ENCODE measurements at regions not wholly inside any gene's neighbourhood (a gene's known extent, or its start where the extent isn't known, plus 50 kb on each side); places are given as distances from the start of the nearest gene placed in this dataset.

DNA sequence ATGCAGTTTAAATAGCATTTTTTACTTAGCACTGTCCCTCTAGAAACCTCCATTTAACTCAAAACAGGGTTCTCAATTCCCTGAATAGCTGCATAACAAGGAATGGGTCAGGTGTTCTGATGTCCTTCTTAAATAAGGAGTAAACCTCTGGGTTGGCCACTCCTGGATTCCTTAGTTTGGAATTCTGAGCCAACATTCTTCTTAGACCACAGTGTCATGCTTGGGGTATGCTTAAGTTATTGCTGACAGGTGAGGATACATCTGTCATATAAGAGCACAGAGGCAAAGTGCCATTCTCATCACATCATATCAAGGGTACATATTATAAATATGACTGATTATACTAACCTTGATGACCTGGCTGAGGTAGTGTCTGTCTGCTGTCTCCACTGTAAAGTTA is 179.9 kb upstream of the SEMA6A start:
- no peaks in the 10 kb centered on the region for H3K4me1 ChIP-seq
- TF ChIP-seq, protein P1, sequence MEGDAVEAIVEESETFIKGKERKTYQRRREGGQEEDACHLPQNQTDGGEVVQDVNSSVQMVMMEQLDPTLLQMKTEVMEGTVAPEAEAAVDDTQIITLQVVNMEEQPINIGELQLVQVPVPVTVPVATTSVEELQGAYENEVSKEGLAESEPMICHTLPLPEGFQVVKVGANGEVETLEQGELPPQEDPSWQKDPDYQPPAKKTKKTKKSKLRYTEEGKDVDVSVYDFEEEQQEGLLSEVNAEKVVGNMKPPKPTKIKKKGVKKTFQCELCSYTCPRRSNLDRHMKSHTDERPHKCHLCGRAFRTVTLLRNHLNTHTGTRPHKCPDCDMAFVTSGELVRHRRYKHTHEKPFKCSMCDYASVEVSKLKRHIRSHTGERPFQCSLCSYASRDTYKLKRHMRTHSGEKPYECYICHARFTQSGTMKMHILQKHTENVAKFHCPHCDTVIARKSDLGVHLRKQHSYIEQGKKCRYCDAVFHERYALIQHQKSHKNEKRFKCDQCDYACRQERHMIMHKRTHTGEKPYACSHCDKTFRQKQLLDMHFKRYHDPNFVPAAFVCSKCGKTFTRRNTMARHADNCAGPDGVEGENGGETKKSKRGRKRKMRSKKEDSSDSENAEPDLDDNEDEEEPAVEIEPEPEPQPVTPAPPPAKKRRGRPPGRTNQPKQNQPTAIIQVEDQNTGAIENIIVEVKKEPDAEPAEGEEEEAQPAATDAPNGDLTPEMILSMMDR (IDR thresholded peaks at IDR 0.05) = no peak
- TF ChIP-seq EP300 (IDR thresholded peaks at IDR 0.05) (no peak), POLR2A (IDR thresholded peaks at IDR 0.05) (no peak), POLR2AphosphoS5 (IDR thresholded peaks at IDR 0.05) (no peak)
- no peak for DNase-seq (ENCODE audit: low spot score in 2 of 2)
- no peaks in the 10 kb centered on the region for H3K27me3 ChIP-seq
- H3K36me3 ChIP-seq = no peaks in the 10 kb centered on the region
- H3K4me3 ChIP-seq = no peak overlapping the region
- no peaks in the 10 kb centered on the region for H3K9me3 ChIP-seq
- H3K27ac ChIP-seq = no peak overlapping the region

DNA sequence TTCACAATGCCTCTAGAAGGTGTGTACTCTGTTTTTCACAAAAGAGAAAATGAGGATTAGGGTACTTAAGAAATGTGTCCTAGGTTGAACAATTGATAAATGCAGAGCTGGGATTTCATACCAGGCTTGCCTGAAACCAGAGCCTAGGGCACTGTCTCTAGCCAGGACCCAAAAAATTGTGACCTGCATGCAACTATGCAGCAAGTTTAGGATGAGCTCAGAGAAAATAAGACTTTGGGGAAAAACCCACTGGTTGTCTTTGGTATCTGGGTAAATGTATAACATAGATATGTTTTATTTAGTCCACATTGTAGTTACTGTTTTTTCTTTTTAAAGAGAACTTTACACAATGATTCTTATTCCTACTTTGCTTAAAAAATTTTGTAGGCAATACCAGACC is 177.1 kb upstream of the SEMA6A start:
- TF ChIP-seq POLR2AphosphoS5 (IDR thresholded peaks at IDR 0.05) = no peak
- TF ChIP-seq EP300 (IDR thresholded peaks at IDR 0.05) = no peak
- TF ChIP-seq, protein P1 (IDR thresholded peaks at IDR 0.05) = no peak
- TF ChIP-seq POLR2A (IDR thresholded peaks at IDR 0.05) = no peak
- DNase-seq (ENCODE audit: low spot score in 2 of 2) = no peak
- H3K4me1 ChIP-seq = no peaks in the 10 kb centered on the region
- H3K27ac ChIP-seq = no peak overlapping the region
- no peak overlapping the region for H3K4me3 ChIP-seq
- no peaks in the 10 kb centered on the region for H3K36me3 ChIP-seq
- no peaks in the 10 kb centered on the region for H3K27me3 ChIP-seq
- no peaks in the 10 kb centered on the region for H3K9me3 ChIP-seq

DNA sequence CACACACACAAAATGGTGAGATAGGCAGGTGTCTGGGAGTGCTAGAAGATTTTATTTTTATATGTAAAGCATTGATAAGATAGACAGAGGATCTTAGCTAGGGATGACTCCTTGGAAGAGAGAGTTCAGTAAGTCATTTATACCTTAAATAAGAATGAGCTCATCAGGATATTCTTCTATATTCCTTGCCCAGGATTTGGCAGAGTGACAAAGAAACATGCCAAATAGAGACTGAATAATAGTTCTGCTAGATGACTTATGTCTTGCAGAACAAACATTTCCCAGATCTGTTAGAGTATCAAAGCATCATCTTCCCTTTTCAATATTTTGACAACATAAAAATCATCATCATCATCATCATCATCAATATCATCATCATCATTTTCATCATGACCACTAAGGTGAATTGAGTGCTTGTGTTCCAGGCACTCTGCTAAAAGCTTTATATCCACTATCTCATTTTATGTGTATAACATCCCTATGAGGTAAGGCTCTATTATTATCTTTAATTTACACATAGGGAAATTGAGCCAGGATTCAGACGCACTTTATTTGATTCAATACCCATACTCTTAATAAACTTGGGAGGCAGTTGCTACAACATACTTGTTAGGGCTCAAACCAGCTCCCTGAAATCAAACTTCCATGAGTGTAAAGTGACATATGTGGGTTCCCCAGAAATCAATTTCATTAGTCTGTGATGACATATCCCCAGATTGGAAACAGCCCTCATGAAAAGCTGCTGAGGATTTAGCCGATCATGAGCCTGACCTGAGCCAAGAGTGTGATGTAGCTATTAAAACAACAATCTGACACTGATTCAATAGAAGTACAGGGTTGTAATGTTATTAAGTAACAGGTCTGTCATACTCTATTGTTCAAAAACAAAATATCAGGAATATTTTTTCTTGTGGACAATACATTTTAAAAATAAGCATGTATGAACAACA is 176.3 kb upstream of the SEMA6A start:
- TF ChIP-seq POLR2A (IDR thresholded peaks at IDR 0.05) (no peak), EP300 (IDR thresholded peaks at IDR 0.05) (no peak), POLR2AphosphoS5 (IDR thresholded peaks at IDR 0.05) (no peak)
- TF ChIP-seq, protein P1 (IDR thresholded peaks at IDR 0.05) = no peak
- H3K4me1 ChIP-seq = no peaks in the 10 kb centered on the region
- WGBS = 72% methylated on average over 2 of the region's 2 CpGs
- H3K36me3 ChIP-seq = no peaks in the 10 kb centered on the region
- no peak overlapping the region for H3K4me3 ChIP-seq
- no peaks in the 10 kb centered on the region for H3K9me3 ChIP-seq
- DNase-seq (ENCODE audit: low spot score in 2 of 2) = no peak
- H3K27ac ChIP-seq = no peak overlapping the region
- no peaks in the 10 kb centered on the region for H3K27me3 ChIP-seq

DNA sequence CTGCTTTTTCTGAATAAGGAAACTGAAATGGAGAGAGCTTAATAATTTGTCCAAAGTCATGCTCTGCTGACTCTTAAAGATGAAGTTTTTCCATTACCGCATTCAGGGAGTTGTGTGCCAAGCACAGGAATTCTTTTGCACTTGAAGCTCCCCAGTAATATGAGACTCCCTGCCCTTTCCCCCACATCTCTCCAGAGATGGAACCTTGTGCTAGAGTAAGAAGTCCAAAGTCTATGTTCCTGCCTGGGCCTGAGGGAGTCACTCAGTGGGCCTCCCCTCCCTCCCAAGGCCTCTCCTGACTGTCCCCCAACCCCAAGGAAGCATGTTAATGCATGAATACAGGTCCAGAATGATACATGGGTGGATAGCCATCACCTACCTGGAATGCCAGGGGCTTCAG is 173.3 kb upstream of the SEMA6A start:
- TF ChIP-seq EP300 (IDR thresholded peaks at IDR 0.05) (no peak), POLR2A (IDR thresholded peaks at IDR 0.05) (no peak), POLR2AphosphoS5 (IDR thresholded peaks at IDR 0.05) (no peak)
- TF ChIP-seq, protein P1 (IDR thresholded peaks at IDR 0.05) = no peak
- Histone ChIP-seq H3K27me3 (no peaks in the 10 kb centered on the region), H3K9me3 (no peaks in the 10 kb centered on the region), H3K4me3 (no peak overlapping the region), H3K36me3 (no peaks in the 10 kb centered on the region), H3K4me1 (no peaks in the 10 kb centered on the region), H3K27ac (no peak overlapping the region)
- DNase-seq (ENCODE audit: low spot score in 2 of 2) = no peak
- 58% methylated on average over 1 of the region's 1 CpG for WGBS

DNA sequence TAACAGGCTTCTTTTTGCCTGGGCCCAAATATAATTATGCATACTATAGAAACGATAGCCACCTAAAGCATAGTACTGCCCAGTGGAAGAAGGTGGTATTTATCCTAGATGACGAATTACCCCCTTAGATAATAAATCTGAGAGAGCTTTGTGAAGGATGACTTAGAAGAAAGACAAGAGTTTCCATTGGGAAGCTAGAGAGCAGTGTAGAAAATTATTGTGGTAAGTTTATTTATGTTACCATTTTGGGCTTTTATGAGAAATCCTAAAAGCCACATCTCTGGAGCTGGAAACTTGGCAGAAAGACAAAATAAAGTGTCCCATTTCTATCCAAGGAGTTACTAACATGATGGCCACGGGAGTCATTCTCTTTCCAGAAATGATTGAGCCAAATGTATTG is 172.0 kb upstream of the SEMA6A start:
- TF ChIP-seq, protein P1 (IDR thresholded peaks at IDR 0.05) = no peak
- TF ChIP-seq POLR2AphosphoS5 (IDR thresholded peaks at IDR 0.05) = no peak
- TF ChIP-seq EP300 (IDR thresholded peaks at IDR 0.05) = no peak
- no peak for TF ChIP-seq POLR2A (IDR thresholded peaks at IDR 0.05)
- no peak for DNase-seq (ENCODE audit: low spot score in 2 of 2)

More for the DNA sequence above, 172.0 kb upstream of the SEMA6A start:
- no peak overlapping the region for H3K4me3 ChIP-seq
- no peaks in the 10 kb centered on the region for H3K4me1 ChIP-seq
- no peaks in the 10 kb centered on the region for H3K36me3 ChIP-seq
- 68% methylated on average over 3 of the region's 3 CpGs for WGBS
- no peaks in the 10 kb centered on the region for H3K9me3 ChIP-seq
- no peak overlapping the region for H3K27ac ChIP-seq
- no peaks in the 10 kb centered on the region for H3K27me3 ChIP-seq
